ENCODE measurements at regions not wholly inside any gene's neighbourhood (a gene's known extent, or its start where the extent isn't known, plus 50 kb on each side); places are given as distances from the start of the nearest gene placed in this dataset.

- CTCF ChIA-PET: no interaction called here
- no TSS peak for BruUV-seq (replicated peaks)
- intact Hi-C loops (cut with micrococcal nuclease; ENCODE audit: unreplicated experiment): no loop called here
- Histone ChIP-seq H3K36me3 (ENCODE audit: insufficient read depth, low read length, poor library complexity, severe bottlenecking) (no peaks in the 10 kb centered on the region), H3K4me3 (ENCODE audit: low read depth, low read length, poor library complexity, severe bottlenecking) (no peak overlapping the region), H3K27ac (ENCODE audit: low read depth, low read length, poor library complexity, severe bottlenecking) (no peak overlapping the region), H3K27me3 (replicated peaks; ENCODE audit: insufficient read depth, low read depth, low read length, poor library complexity) (peaks cover 18% of the 10 kb centered on the region), H3K9me3 (ENCODE audit: low read depth, low read length, poor library complexity, severe bottlenecking) (no peaks in the 10 kb centered on the region), H3K4me1 (ENCODE audit: insufficient read depth, low read length, poor library complexity, severe bottlenecking) (no peaks in the 10 kb centered on the region)
- no peak for DNase-seq (ENCODE audit: low spot score)
- TF ChIP-seq EZH2 (IDR thresholded peaks at IDR 0.05; ENCODE audit: borderline replicate concordance, low read depth, low read length, poor library complexity, severe bottlenecking) (no peak), CTCF (conservative IDR thresholded peaks at IDR 0.05; ENCODE audit: low read depth, low read length) (no peak)
- POLR2A ChIA-PET (ENCODE audit: low non-redundant PET): interaction anchor here (0.6 kb wide), 1 partner anchor 116 kb away, joined by 3 read pairs; no protein-coding TSS in a partner anchor
These were observed 586.0 kb upstream of the BRINP1 start for GRCh38 chr9:119955276-119955675.

- DNase-seq (ENCODE audit: low spot score): no peak
- ChIA-PET POLR2A (ENCODE audit: low non-redundant PET) (no interaction called here), CTCF (no interaction called here)
- no TSS peak for BruUV-seq (replicated peaks)
- Histone ChIP-seq H3K27me3 (replicated peaks; ENCODE audit: insufficient read depth, low read depth, low read length, poor library complexity) (peaks cover 13% of the 10 kb centered on the region), H3K9me3 (ENCODE audit: low read depth, low read length, poor library complexity, severe bottlenecking) (no peaks in the 10 kb centered on the region), H3K4me3 (ENCODE audit: low read depth, low read length, poor library complexity, severe bottlenecking) (no peak overlapping the region), H3K36me3 (ENCODE audit: insufficient read depth, low read length, poor library complexity, severe bottlenecking) (no peaks in the 10 kb centered on the region), H3K27ac (ENCODE audit: low read depth, low read length, poor library complexity, severe bottlenecking) (no peak overlapping the region), H3K4me1 (ENCODE audit: insufficient read depth, low read length, poor library complexity, severe bottlenecking) (no peaks in the 10 kb centered on the region)
- intact Hi-C loops (cut with micrococcal nuclease; ENCODE audit: unreplicated experiment): no loop called here
- no peak for TF ChIP-seq EZH2 (IDR thresholded peaks at IDR 0.05; ENCODE audit: borderline replicate concordance, low read depth, low read length, poor library complexity, severe bottlenecking)
- TF ChIP-seq CTCF (conservative IDR thresholded peaks at IDR 0.05; ENCODE audit: low read depth, low read length): no peak
These were observed 582.4 kb upstream of the BRINP1 start for GRCh38 chr9:119951591-119951990.

- Histone ChIP-seq H3K36me3 (ENCODE audit: insufficient read depth, low read length, poor library complexity, severe bottlenecking) (no peaks in the 10 kb centered on the region), H3K4me1 (ENCODE audit: insufficient read depth, low read length, poor library complexity, severe bottlenecking) (no peaks in the 10 kb centered on the region), H3K9me3 (ENCODE audit: low read depth, low read length, poor library complexity, severe bottlenecking) (no peaks in the 10 kb centered on the region), H3K27ac (ENCODE audit: low read depth, low read length, poor library complexity, severe bottlenecking) (no peak overlapping the region), H3K27me3 (replicated peaks; ENCODE audit: insufficient read depth, low read depth, low read length, poor library complexity) (peaks cover 13% of the 10 kb centered on the region), H3K4me3 (ENCODE audit: low read depth, low read length, poor library complexity, severe bottlenecking) (no peak overlapping the region)
- ChIA-PET POLR2A (ENCODE audit: low non-redundant PET) (no interaction called here), CTCF (no interaction called here)
- DNase-seq (ENCODE audit: low spot score): no peak
- no TSS peak for BruUV-seq (replicated peaks)
- TF ChIP-seq CTCF (conservative IDR thresholded peaks at IDR 0.05; ENCODE audit: low read depth, low read length) (no peak), EZH2 (IDR thresholded peaks at IDR 0.05; ENCODE audit: borderline replicate concordance, low read depth, low read length, poor library complexity, severe bottlenecking) (no peak)
- intact Hi-C loops (cut with micrococcal nuclease; ENCODE audit: unreplicated experiment): no loop called here
These were observed 581.9 kb upstream of the BRINP1 start for GRCh38 chr9:119951090-119951489.
